ENCODE measurements at regions not wholly inside any gene's neighbourhood (a gene's known extent, or its start where the extent isn't known, plus 50 kb on each side); places are given as distances from the start of the nearest gene placed in this dataset.

GRCh38 chr11:127678631-127679030, 678.1 kb upstream of the KIRREL3 start:
- no peak for FAIRE-seq

- FAIRE-seq, result no peak
Measured at GRCh38 chr11:127677660-127678425, 677.3 kb upstream of the KIRREL3 start.

GRCh38 chr11:127675581-127675980, 675.0 kb upstream of the KIRREL3 start:
- no peak for FAIRE-seq

GRCh38 chr11:127674754-127675153, 674.2 kb upstream of the KIRREL3 start:
- FAIRE-seq, result no peak

GRCh38 chr11:127670374-127671119, 670.0 kb upstream of the KIRREL3 start:
- no peak for FAIRE-seq

- FAIRE-seq, result no peak
Measured at GRCh38 chr11:127656116-127656836, 655.7 kb upstream of the KIRREL3 start.

- FAIRE-seq, result no peak
Measured at GRCh38 chr11:127653076-127653475, 652.5 kb upstream of the KIRREL3 start.

GRCh38 chr11:127651888-127652221, 651.3 kb upstream of the KIRREL3 start:
- no peak for FAIRE-seq

GRCh38 chr11:127651175-127651887, 650.8 kb upstream of the KIRREL3 start:
- FAIRE-seq, result no peak

GRCh38 chr11:127649958-127650357, 649.4 kb upstream of the KIRREL3 start:
- no peak for FAIRE-seq

GRCh38 chr11:127649071-127649470, 648.5 kb upstream of the KIRREL3 start:
- no peak for FAIRE-seq

GRCh38 chr11:127648583-127648982, 648.0 kb upstream of the KIRREL3 start:
- no peak for FAIRE-seq

- FAIRE-seq, result no peak
Measured at GRCh38 chr11:127644366-127644765, 643.8 kb upstream of the KIRREL3 start.

- no peak for FAIRE-seq
Measured at GRCh38 chr11:127643268-127644058, 642.9 kb upstream of the KIRREL3 start.

- no peak for FAIRE-seq
Measured at GRCh38 chr11:127640561-127641451, 640.2 kb upstream of the KIRREL3 start.

GRCh38 chr11:127639916-127640315, 639.3 kb upstream of the KIRREL3 start:
- FAIRE-seq, result no peak

GRCh38 chr11:127632976-127633680, 632.6 kb upstream of the KIRREL3 start:
- no peak for FAIRE-seq

GRCh38 chr11:127632546-127632945, 632.0 kb upstream of the KIRREL3 start:
- no peak for FAIRE-seq

- no peak for FAIRE-seq
Measured at GRCh38 chr11:127631974-127632373, 631.4 kb upstream of the KIRREL3 start.

- FAIRE-seq, result no peak
Measured at GRCh38 chr11:127629200-127629599, 628.6 kb upstream of the KIRREL3 start.

GRCh38 chr11:127628458-127628785, 627.9 kb upstream of the KIRREL3 start:
- no peak for FAIRE-seq
